ENCODE measurements at regions not wholly inside any gene's neighbourhood (a gene's known extent, or its start where the extent isn't known, plus 50 kb on each side); places are given as distances from the start of the nearest gene placed in this dataset.

GRCh38 chr13:105316731-105317130 lies 1218.7 kb downstream of the EFNB2 start:
- H3K9me3 ChIP-seq, result no peaks in the 10 kb centered on the region
- ATAC-seq (no peak), DNase-seq (no peak)
- intact Hi-C loops (cut with DNase I), result no loop called here
- WGBS, 2 donors, result 59 to 61% methylated on average over 4 of the region's 4 CpGs
- no peaks in the 10 kb centered on the region for H3K36me3 ChIP-seq
- no peak overlapping the region for H3K27ac ChIP-seq
- no peaks in the 10 kb centered on the region for H3K27me3 ChIP-seq
- no peak for TF ChIP-seq CTCF (IDR thresholded peaks at IDR 0.05)
- no peak overlapping the region for H3K4me3 ChIP-seq
- no peaks in the 10 kb centered on the region for H3K4me1 ChIP-seq

GRCh38 chr13:105312906-105313305 lies 1222.6 kb downstream of the EFNB2 start:
- Histone ChIP-seq H3K36me3 (no peaks in the 10 kb centered on the region), H3K27ac (no peak overlapping the region), H3K27me3 (no peaks in the 10 kb centered on the region), H3K4me3 (no peak overlapping the region), H3K4me1 (no peaks in the 10 kb centered on the region), H3K9me3 (peaks cover 0 to 6% (median 0%) of the 10 kb centered on the region in 11 donors)
- no peak for TF ChIP-seq CTCF (IDR thresholded peaks at IDR 0.05)
- DNase-seq (no peak), ATAC-seq (no peak)
- 63 to 91% methylated on average over 2 of the region's 2 CpGs for WGBS, 2 donors
- intact Hi-C loops (cut with DNase I), result no loop called here

DNA sequence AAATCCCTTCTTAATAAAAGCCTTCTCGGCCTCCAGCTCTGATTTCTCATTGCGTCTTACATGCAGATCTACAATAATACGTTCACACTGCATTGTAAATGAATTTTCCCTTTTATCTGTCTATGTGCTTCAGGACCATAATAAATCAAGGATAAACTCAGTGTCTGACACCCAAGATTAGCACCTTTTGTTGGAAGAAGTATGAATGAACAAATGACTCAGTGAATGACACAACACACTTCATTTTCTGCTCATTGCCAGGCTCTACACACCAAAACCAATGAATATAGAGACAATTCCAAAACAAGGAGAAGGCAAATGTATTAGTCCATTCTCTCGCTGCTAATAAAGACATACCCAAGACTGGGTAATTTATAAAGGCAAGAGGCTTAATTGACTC lies 1224.4 kb downstream of the EFNB2 start:
- DNase-seq (no peak), ATAC-seq (no peak)
- peaks cover 0 to 6% (median 0%) of the 10 kb centered on the region in 11 donors for H3K9me3 ChIP-seq
- no peaks in the 10 kb centered on the region for H3K36me3 ChIP-seq
- H3K4me1 ChIP-seq, result no peaks in the 10 kb centered on the region
- no peak overlapping the region for H3K27ac ChIP-seq
- H3K27me3 ChIP-seq, result no peaks in the 10 kb centered on the region
- intact Hi-C loops (cut with DNase I), result no loop called here
- no peak for TF ChIP-seq CTCF (IDR thresholded peaks at IDR 0.05)
- H3K4me3 ChIP-seq, result no peak overlapping the region
- WGBS, 2 donors, result 96 to 99% methylated on average over 4 of the region's 4 CpGs

DNA sequence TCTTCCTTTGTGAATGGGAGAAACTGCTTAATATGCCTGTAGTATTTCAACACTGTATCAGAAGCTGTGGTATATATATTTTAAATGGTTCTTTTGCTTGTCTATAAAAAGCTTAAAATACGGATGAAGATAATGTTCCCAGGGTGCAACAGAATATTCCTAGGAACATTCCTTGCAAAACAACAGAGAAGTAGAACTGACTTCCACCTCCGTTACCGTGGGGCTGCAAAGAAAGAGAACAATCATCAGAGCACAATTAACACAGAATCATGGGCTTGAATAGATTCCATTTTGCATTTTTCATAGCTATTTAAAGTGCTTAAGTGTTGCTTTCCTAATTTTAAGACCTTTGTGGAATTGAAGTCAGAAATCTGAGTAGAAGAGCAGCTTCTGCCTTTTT lies 1227.7 kb downstream of the EFNB2 start:
- TF ChIP-seq CTCF (IDR thresholded peaks at IDR 0.05), result no peak
- H3K4me3 ChIP-seq, result no peak overlapping the region
- H3K27me3 ChIP-seq, result no peaks in the 10 kb centered on the region
- H3K36me3 ChIP-seq, result no peaks in the 10 kb centered on the region
- WGBS, 2 donors, result 85 to 90% methylated on average over 3 of the region's 3 CpGs
- ATAC-seq, result no peak
- intact Hi-C loops (cut with DNase I), result no loop called here
- no peaks in the 10 kb centered on the region for H3K4me1 ChIP-seq
- H3K9me3 ChIP-seq, result peaks cover 0 to 6% (median 0%) of the 10 kb centered on the region in 11 donors
- no peak for DNase-seq
- no peak overlapping the region for H3K27ac ChIP-seq

DNA sequence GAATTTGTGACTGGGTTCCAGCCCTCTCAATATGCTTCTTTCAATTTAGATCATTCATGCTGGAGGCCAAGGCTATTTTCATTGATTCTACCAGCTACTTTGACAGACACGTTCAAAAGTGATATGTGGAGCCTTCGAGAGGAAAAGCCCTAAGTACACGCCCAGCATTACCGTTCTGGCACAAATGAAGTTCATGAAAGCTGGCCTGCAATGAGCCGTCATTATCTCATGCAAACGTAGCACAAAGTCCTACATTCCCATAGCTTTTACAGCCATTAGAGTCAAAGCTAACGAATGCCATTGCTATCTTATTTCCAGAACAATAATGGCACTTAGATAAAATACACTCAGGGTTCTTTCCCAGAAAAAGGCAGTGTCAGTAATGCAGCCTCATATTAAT lies 1237.6 kb downstream of the EFNB2 start:
- Histone ChIP-seq H3K27me3 (no peaks in the 10 kb centered on the region), H3K36me3 (no peaks in the 10 kb centered on the region), H3K27ac (no peak overlapping the region), H3K4me1 (no peaks in the 10 kb centered on the region), H3K4me3 (no peak overlapping the region), H3K9me3 (peaks cover 0 to 9% (median 0%) of the 10 kb centered on the region in 11 donors)
- WGBS, 2 donors, result 34 to 37% methylated on average over 7 of the region's 7 CpGs
- intact Hi-C loops (cut with DNase I), result no loop called here
- no peak for TF ChIP-seq CTCF (IDR thresholded peaks at IDR 0.05)
- ATAC-seq, result no peak
- no peak for DNase-seq
